ENCODE measurements at regions not wholly inside any gene's neighbourhood (a gene's known extent, or its start where the extent isn't known, plus 50 kb on each side); places are given as distances from the start of the nearest gene placed in this dataset.

DNA sequence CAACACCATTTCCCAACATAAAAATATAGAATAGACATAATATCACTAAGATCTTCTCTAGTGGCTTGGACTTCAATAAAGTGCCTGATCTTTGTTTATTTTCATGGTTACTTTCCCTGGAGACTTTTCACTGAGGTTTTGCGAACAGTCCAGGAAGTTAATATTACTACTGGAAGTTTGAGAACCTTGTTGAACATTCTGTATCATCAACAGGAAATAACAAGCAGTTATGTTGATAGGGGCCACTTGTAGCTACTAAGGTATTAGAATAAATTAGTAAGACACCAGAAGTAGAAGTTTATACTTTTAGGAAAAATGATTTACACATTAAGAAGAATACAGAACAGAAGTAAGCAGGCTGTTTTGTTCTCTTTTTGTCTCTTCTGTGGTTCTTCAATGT, 180.2 kb downstream of the TFAP2B start:
- Histone ChIP-seq H3K9ac (ENCODE audit: low read length) (no peak overlapping the region), H3K27ac (ENCODE audit: low read depth, low read length) (no peak overlapping the region), H4K20me1 (ENCODE audit: low read depth, low read length) (no peaks in the 10 kb centered on the region), H3K9me3 (ENCODE audit: insufficient read depth, low read length) (no peaks in the 10 kb centered on the region), H3K36me3 (ENCODE audit: low read length) (no peaks in the 10 kb centered on the region), H3K79me2 (ENCODE audit: insufficient read depth, low read length) (no peaks in the 10 kb centered on the region), H3K27me3 (ENCODE audit: low read length) (no peaks in the 10 kb centered on the region), H3K9me2 (replicated peaks; ENCODE audit: insufficient read depth, low read length) (no peaks in the 10 kb centered on the region), H3F3A (ENCODE audit: insufficient read depth) (no peaks in the 10 kb centered on the region), H3K4me2 (ENCODE audit: low read depth, low read length, poor library complexity, severe bottlenecking) (no peak overlapping the region), H2AFZ (ENCODE audit: low read depth, low read length, severe bottlenecking) (no peak overlapping the region), H3K4me3 (ENCODE audit: insufficient read depth, low read length, poor library complexity, severe bottlenecking) (no peak overlapping the region)
- TF ChIP-seq, protein P1, sequence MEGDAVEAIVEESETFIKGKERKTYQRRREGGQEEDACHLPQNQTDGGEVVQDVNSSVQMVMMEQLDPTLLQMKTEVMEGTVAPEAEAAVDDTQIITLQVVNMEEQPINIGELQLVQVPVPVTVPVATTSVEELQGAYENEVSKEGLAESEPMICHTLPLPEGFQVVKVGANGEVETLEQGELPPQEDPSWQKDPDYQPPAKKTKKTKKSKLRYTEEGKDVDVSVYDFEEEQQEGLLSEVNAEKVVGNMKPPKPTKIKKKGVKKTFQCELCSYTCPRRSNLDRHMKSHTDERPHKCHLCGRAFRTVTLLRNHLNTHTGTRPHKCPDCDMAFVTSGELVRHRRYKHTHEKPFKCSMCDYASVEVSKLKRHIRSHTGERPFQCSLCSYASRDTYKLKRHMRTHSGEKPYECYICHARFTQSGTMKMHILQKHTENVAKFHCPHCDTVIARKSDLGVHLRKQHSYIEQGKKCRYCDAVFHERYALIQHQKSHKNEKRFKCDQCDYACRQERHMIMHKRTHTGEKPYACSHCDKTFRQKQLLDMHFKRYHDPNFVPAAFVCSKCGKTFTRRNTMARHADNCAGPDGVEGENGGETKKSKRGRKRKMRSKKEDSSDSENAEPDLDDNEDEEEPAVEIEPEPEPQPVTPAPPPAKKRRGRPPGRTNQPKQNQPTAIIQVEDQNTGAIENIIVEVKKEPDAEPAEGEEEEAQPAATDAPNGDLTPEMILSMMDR (IDR thresholded peaks at IDR 0.05; ENCODE audit: insufficient read depth, low read length, poor library complexity, severe bottlenecking) = no peak

GRCh38 chr6:51001399-51001798, 182.7 kb downstream of the TFAP2B start:
- Histone ChIP-seq H3K4me2 (ENCODE audit: low read depth, low read length, poor library complexity, severe bottlenecking) (no peak overlapping the region), H3K27ac (ENCODE audit: low read depth, low read length) (no peak overlapping the region), H3K79me2 (ENCODE audit: insufficient read depth, low read length) (no peaks in the 10 kb centered on the region), H3K9ac (ENCODE audit: low read length) (no peak overlapping the region), H4K20me1 (ENCODE audit: low read depth, low read length) (no peaks in the 10 kb centered on the region), H3K36me3 (ENCODE audit: low read length) (no peaks in the 10 kb centered on the region), H2AFZ (ENCODE audit: low read depth, low read length, severe bottlenecking) (no peak overlapping the region), H3K9me2 (replicated peaks; ENCODE audit: insufficient read depth, low read length) (no peaks in the 10 kb centered on the region), H3K9me3 (ENCODE audit: insufficient read depth, low read length) (no peaks in the 10 kb centered on the region), H3K4me3 (ENCODE audit: insufficient read depth, low read length, poor library complexity, severe bottlenecking) (no peak overlapping the region), H3K27me3 (ENCODE audit: low read length) (no peaks in the 10 kb centered on the region), H3F3A (ENCODE audit: insufficient read depth) (no peaks in the 10 kb centered on the region)
- no peak for TF ChIP-seq EZH2phosphoT487 (conservative IDR thresholded peaks at IDR 0.05; ENCODE audit: low read length)
- TF ChIP-seq, protein P1 (IDR thresholded peaks at IDR 0.05; ENCODE audit: insufficient read depth, low read length, poor library complexity, severe bottlenecking) = no peak

- no peaks in the 10 kb centered on the region for H3K27me3 ChIP-seq (ENCODE audit: low read length)
- no peaks in the 10 kb centered on the region for H3K36me3 ChIP-seq (ENCODE audit: low read length)
- no peak for TF ChIP-seq EZH2phosphoT487 (conservative IDR thresholded peaks at IDR 0.05; ENCODE audit: low read length)
- H2AFZ ChIP-seq (ENCODE audit: low read depth, low read length, severe bottlenecking) = no peak overlapping the region
- H3K9me2 ChIP-seq (replicated peaks; ENCODE audit: insufficient read depth, low read length) = no peaks in the 10 kb centered on the region
- H3K9ac ChIP-seq (ENCODE audit: low read length) = no peak overlapping the region
- no peak overlapping the region for H3K27ac ChIP-seq (ENCODE audit: low read depth, low read length)
- H4K20me1 ChIP-seq (ENCODE audit: low read depth, low read length) = no peaks in the 10 kb centered on the region
- no peak overlapping the region for H3K4me2 ChIP-seq (ENCODE audit: low read depth, low read length, poor library complexity, severe bottlenecking)
- H3K9me3 ChIP-seq (ENCODE audit: insufficient read depth, low read length) = no peaks in the 10 kb centered on the region
- no peaks in the 10 kb centered on the region for H3K79me2 ChIP-seq (ENCODE audit: insufficient read depth, low read length)
- no peaks in the 10 kb centered on the region for H3F3A ChIP-seq (ENCODE audit: insufficient read depth)
- H3K4me3 ChIP-seq (ENCODE audit: insufficient read depth, low read length, poor library complexity, severe bottlenecking) = no peak overlapping the region
Measured at GRCh38 chr6:51004380-51004779, 185.7 kb downstream of the TFAP2B start.

GRCh38 chr6:51005779-51006178, 187.1 kb downstream of the TFAP2B start:
- H3F3A ChIP-seq (ENCODE audit: insufficient read depth) = no peaks in the 10 kb centered on the region
- H3K9me2 ChIP-seq (replicated peaks; ENCODE audit: insufficient read depth, low read length) = no peaks in the 10 kb centered on the region
- no peak for TF ChIP-seq EZH2phosphoT487 (conservative IDR thresholded peaks at IDR 0.05; ENCODE audit: low read length)
- TF ChIP-seq, protein P1 (IDR thresholded peaks at IDR 0.05; ENCODE audit: insufficient read depth, low read length, poor library complexity, severe bottlenecking) = no peak

More at GRCh38 chr6:51005779-51006178, 187.1 kb downstream of the TFAP2B start:
- Histone ChIP-seq H4K20me1 (ENCODE audit: low read depth, low read length) (no peaks in the 10 kb centered on the region), H3K27ac (ENCODE audit: low read depth, low read length) (no peak overlapping the region), H3K36me3 (ENCODE audit: low read length) (no peaks in the 10 kb centered on the region), H3K4me3 (ENCODE audit: insufficient read depth, low read length, poor library complexity, severe bottlenecking) (no peak overlapping the region), H2AFZ (ENCODE audit: low read depth, low read length, severe bottlenecking) (no peak overlapping the region), H3K79me2 (ENCODE audit: insufficient read depth, low read length) (no peaks in the 10 kb centered on the region), H3K9ac (ENCODE audit: low read length) (no peak overlapping the region), H3K27me3 (ENCODE audit: low read length) (no peaks in the 10 kb centered on the region), H3K4me2 (ENCODE audit: low read depth, low read length, poor library complexity, severe bottlenecking) (no peak overlapping the region), H3K9me3 (ENCODE audit: insufficient read depth, low read length) (no peaks in the 10 kb centered on the region)
